LNCaP clone FGC (cell line): ENCODE measurements at regions not wholly inside any gene's neighbourhood (a gene's known extent, or its start where the extent isn't known, plus 50 kb on each side); places are given as distances from the start of the nearest gene placed in this dataset.

Source experiments
- DNase-seq: peaks from one replicate; pipeline ENCODE4 v3.0.0-alpha.2; 2011; ENCODE audit warnings: low read depth
- H3K4me3 ChIP-seq: 2 replicates; pipeline ENCODE4 v1.5.1; 2011; ENCODE audit warnings: mild to moderate bottlenecking, low read depth, low read length, control low read depth
- CTCF ChIP-seq: IDR thresholded peaks from 2 replicates; pipeline ENCODE4 v1.5.1; 2012; ENCODE audit warnings: mild to moderate bottlenecking; ENCODE audit not compliant: control insufficient read depth, insufficient read depth; ENCODE audit errors: extremely low read depth

- H3K4me3 ChIP-seq, result no peak overlapping the region
- TF ChIP-seq CTCF, result no peak
- DNase-seq, result no peak
Observed at GRCh38 chr6:122524056-122524455, 52.4 kb upstream of the SERINC1 start.

- no peak overlapping the region for H3K4me3 ChIP-seq
- peak; percentile 53 for DNase-seq
- TF ChIP-seq CTCF, result peak; percentile 77
Observed at GRCh38 chr6:122530440-122531046, 58.9 kb upstream of the SERINC1 start.

- TF ChIP-seq CTCF, result no peak
- DNase-seq, result peak; percentile 50
- no peak overlapping the region for H3K4me3 ChIP-seq
Observed at GRCh38 chr6:122548281-122548680, 61.9 kb upstream of the PKIB start.

GRCh38 chr6:122548820-122549219 lies 61.4 kb upstream of the PKIB start:
- H3K4me3 ChIP-seq, result no peak overlapping the region
- no peak for DNase-seq
- TF ChIP-seq CTCF, result no peak

GRCh38 chr6:122553697-122554096 lies 56.5 kb upstream of the PKIB start:
- TF ChIP-seq CTCF, result no peak
- DNase-seq, result no peak
- H3K4me3 ChIP-seq, result no peak overlapping the region

GRCh38 chr6:122555561-122555960 lies 54.6 kb upstream of the PKIB start:
- no peak for TF ChIP-seq CTCF
- no peak overlapping the region for H3K4me3 ChIP-seq
- no peak for DNase-seq

GRCh38 chr6:122558080-122558479 lies 52.1 kb upstream of the PKIB start:
- no peak overlapping the region for H3K4me3 ChIP-seq
- no peak for TF ChIP-seq CTCF

More at GRCh38 chr6:122558080-122558479, 52.1 kb upstream of the PKIB start:
- no peak for DNase-seq
